ENCODE measurements at regions not wholly inside any gene's neighbourhood (a gene's known extent, or its start where the extent isn't known, plus 50 kb on each side); places are given as distances from the start of the nearest gene placed in this dataset.

GRCh38 chr2:142217804-142218203 lies 87.0 kb upstream of the LRP1B start:
- TF ChIP-seq CTCF (conservative IDR thresholded peaks at IDR 0.05) (no peak), ZFX (IDR thresholded peaks at IDR 0.05) (no peak)

GRCh38 chr2:142200062-142200461 lies 69.2 kb upstream of the LRP1B start:
- no peak overlapping the region for H3K27ac ChIP-seq
- TF ChIP-seq ZFX (IDR thresholded peaks at IDR 0.05) = no peak
- TF ChIP-seq CTCF (conservative IDR thresholded peaks at IDR 0.05) = no peak

More at GRCh38 chr2:142217804-142218203, 87.0 kb upstream of the LRP1B start:
- no peak overlapping the region for H3K27ac ChIP-seq

- no peak overlapping the region for H3K27ac ChIP-seq
- TF ChIP-seq CTCF (conservative IDR thresholded peaks at IDR 0.05) = no peak
- no peak for TF ChIP-seq ZFX (IDR thresholded peaks at IDR 0.05)
These were observed 68.3 kb upstream of the LRP1B start for GRCh38 chr2:142199073-142199472.

GRCh38 chr2:142190805-142191204 lies 60.0 kb upstream of the LRP1B start:
- no peak overlapping the region for H3K27ac ChIP-seq
- TF ChIP-seq ZFX (IDR thresholded peaks at IDR 0.05) = no peak

- no peak for TF ChIP-seq ZFX (IDR thresholded peaks at IDR 0.05)
- TF ChIP-seq CTCF (conservative IDR thresholded peaks at IDR 0.05) = no peak
- H3K27ac ChIP-seq = no peak overlapping the region
These were observed 58.7 kb upstream of the LRP1B start for GRCh38 chr2:142189501-142189900.

- TF ChIP-seq ZFX (IDR thresholded peaks at IDR 0.05) = no peak
- TF ChIP-seq CTCF (conservative IDR thresholded peaks at IDR 0.05) = no peak
- H3K27ac ChIP-seq = no peak overlapping the region
These were observed 57.7 kb upstream of the LRP1B start for GRCh38 chr2:142188562-142188961.

GRCh38 chr2:142180820-142181533 lies 50.2 kb upstream of the LRP1B start:
- H3K27ac ChIP-seq = no peak overlapping the region
- TF ChIP-seq ZFX (IDR thresholded peaks at IDR 0.05) = no peak
- TF ChIP-seq CTCF (conservative IDR thresholded peaks at IDR 0.05) = peak; percentile 67

Measured in C4-2B (cell line).